GM21381 (cell line): ENCODE measurements at regions not wholly inside any gene's neighbourhood (a gene's known extent, or its start where the extent isn't known, plus 50 kb on each side); places are given as distances from the start of the nearest gene placed in this dataset.
"Not testable (repeated sequence)": the region's sequence is repeated elsewhere in the genome, so short reads cannot be mapped to it uniquely, and the experiment has no call there.

Source experiments
- ATAC-seq: cut with Tn5 transposase; IDR thresholded peaks from one replicate; pipeline ENCODE4 v1.9.1; 2021; ENCODE audit warnings: mild to moderate bottlenecking, moderate library complexity; ENCODE audit not compliant: unreplicated experiment

GRCh38 chr16:55015181-55015913 lies 84.7 kb downstream of the IRX5 start:
- ATAC-seq: no peak

GRCh38 chr16:55016515-55016914 lies 85.8 kb downstream of the IRX5 start:
- no peak for ATAC-seq

- ATAC-seq: no peak
These were observed 86.7 kb downstream of the IRX5 start for GRCh38 chr16:55017321-55017720.

GRCh38 chr16:55018881-55019280 lies 88.2 kb downstream of the IRX5 start:
- ATAC-seq: no peak

- no peak for ATAC-seq
These were observed 88.9 kb downstream of the IRX5 start for GRCh38 chr16:55019419-55020131.

GRCh38 chr16:55021595-55022475 lies 91.2 kb downstream of the IRX5 start:
- ATAC-seq: no peak

- not testable (repeated sequence) for ATAC-seq
These were observed 96.6 kb downstream of the IRX5 start for GRCh38 chr16:55027260-55027659.

- ATAC-seq: no peak
These were observed 98.8 kb downstream of the IRX5 start for GRCh38 chr16:55029509-55029908.

- ATAC-seq: no peak
These were observed 100.3 kb downstream of the IRX5 start for GRCh38 chr16:55030944-55031343.

- ATAC-seq: no peak
These were observed 100.8 kb downstream of the IRX5 start for GRCh38 chr16:55031481-55031880.

GRCh38 chr16:55033225-55034156 lies 102.8 kb downstream of the IRX5 start:
- no peak for ATAC-seq

GRCh38 chr16:55035029-55035428 lies 104.4 kb downstream of the IRX5 start:
- no peak for ATAC-seq

GRCh38 chr16:55035956-55036355 lies 105.3 kb downstream of the IRX5 start:
- no peak for ATAC-seq

GRCh38 chr16:55036371-55036821 lies 105.7 kb downstream of the IRX5 start:
- no peak for ATAC-seq

GRCh38 chr16:55037046-55037445 lies 106.4 kb downstream of the IRX5 start:
- ATAC-seq: no peak

GRCh38 chr16:55037966-55038365 lies 107.3 kb downstream of the IRX5 start:
- ATAC-seq: no peak

- ATAC-seq: no peak
These were observed 108.4 kb downstream of the IRX5 start for GRCh38 chr16:55039042-55039441.

GRCh38 chr16:55039511-55039910 lies 108.8 kb downstream of the IRX5 start:
- ATAC-seq: no peak

- no peak for ATAC-seq
These were observed 109.3 kb downstream of the IRX5 start for GRCh38 chr16:55039931-55040330.

- ATAC-seq: no peak
These were observed 109.9 kb downstream of the IRX5 start for GRCh38 chr16:55040366-55041086.
